GM12878 (cell line): ENCODE measurements at regions not wholly inside any gene's neighbourhood (a gene's known extent, or its start where the extent isn't known, plus 50 kb on each side); places are given as distances from the start of the nearest gene placed in this dataset.

Experiments used
- ATAC-seq: fragments of 200-7000 bp; cut with Tn5 transposase; 3 replicates; pipeline ENCODE4 v1.9.1; 2020; ENCODE audit warnings: mild to moderate bottlenecking, moderate library complexity
- BruUV-seq: library from RNA; stranded (reverse); fragments of 400-500 nt; replicated peaks from 2 replicates; lab custom pipeline; 2021; lab: Mats Ljungman, UMichigan
- CTCF ChIA-PET: fragments of 300-600 bp; sonication (Branson Sonifier 250); formaldehyde crosslinking; extraction: SDS; loops from one replicate; lab custom pipeline; 2021; ENCODE audit warnings: inconsistent platforms; lab: Yijun Ruan, JAX
- POLR2A ChIA-PET: fragments of 350-600 bp; formaldehyde crosslinking; extraction: SDS; loops from one replicate; lab custom pipeline; 2021; ENCODE audit warnings: inconsistent platforms; lab: Charles Lee
- RAD21 ChIA-PET: fragments of 300-600 bp; sonication (Branson Sonifier 250); formaldehyde crosslinking; loops from one replicate; lab custom pipeline; 2023; ENCODE audit warnings: antibody characterized with exemption; ENCODE audit not compliant: unreplicated experiment; lab: Charles Lee
- SMC1A ChIA-PET: fragments of 300-600 bp; sonication (Branson Sonifier 250); formaldehyde crosslinking; loops from one replicate; lab custom pipeline; 2023; ENCODE audit not compliant: unreplicated experiment, uncharacterized antibody; lab: Charles Lee
- DNase-seq: peaks from one replicate; pipeline ENCODE4 v3.0.0-alpha.2; 2011; ENCODE audit warnings: low read depth, low spot score
- FAIRE-seq: peaks from 3 replicates; lab custom pipeline; 2011; peaks lifted over from hg19 to GRCh38; lab: Jason Lieb, UNC
- H2AFZ ChIP-seq: 2 replicates; pipeline ENCODE4 v1.6.0; 2011; ENCODE audit warnings: low read depth, low read length, control low read depth; ENCODE audit not compliant: control insufficient read depth
- H3K27ac ChIP-seq: 2 replicates; pipeline ENCODE4 v1.5.1; 2011; ENCODE audit warnings: control low read depth; ENCODE audit not compliant: control insufficient read depth, insufficient read depth
- H3K27me3 ChIP-seq, 2 experiments: replicated peaks in 1 of 2; 2 replicates each; pipeline versions ENCODE4 v1.6.0 to v1.6.1; 2011; ENCODE audit warnings: low read length in 1 of 2; ENCODE audit not compliant: control insufficient read depth in 2 of 2, insufficient read depth in 2 of 2
- H3K36me3 ChIP-seq, 2 experiments: 2 replicates each; pipeline ENCODE4 v1.5.1; 2011; ENCODE audit warnings: low read length in 1 of 2; ENCODE audit not compliant: control insufficient read depth in 2 of 2, insufficient read depth in 2 of 2
- H3K4me1 ChIP-seq: 2 replicates; pipeline ENCODE4 v1.6.1; 2011; ENCODE audit warnings: mild to moderate bottlenecking, low read length, moderate library complexity, mixed read lengths; ENCODE audit not compliant: control insufficient read depth, insufficient read depth
- H3K4me2 ChIP-seq: 2 replicates; pipeline ENCODE4 v1.6.0; 2011; ENCODE audit warnings: control low read depth; ENCODE audit not compliant: control insufficient read depth, insufficient read depth
- H3K4me3 ChIP-seq: fragments of 200-600 bp; sonication (generic); 2 replicates; pipeline ENCODE4 v1.5.1; 2016
- H3K79me2 ChIP-seq: 2 replicates; pipeline ENCODE4 v1.6.0; 2011; ENCODE audit warnings: low read length; ENCODE audit not compliant: control insufficient read depth, insufficient read depth
- H3K9ac ChIP-seq: 2 replicates; pipeline ENCODE4 v1.8.0; 2011; ENCODE audit warnings: low read length, control low read depth, mixed read lengths; ENCODE audit not compliant: control insufficient read depth, insufficient read depth
- H3K9me3 ChIP-seq: replicated peaks from 3 replicates; pipeline ENCODE4 v1.5.1; 2011; ENCODE audit warnings: mild to moderate bottlenecking, low read length; ENCODE audit not compliant: control insufficient read depth, insufficient read depth
- H4K20me1 ChIP-seq: 2 replicates; pipeline ENCODE4 v1.6.0; 2011; ENCODE audit not compliant: control insufficient read depth, insufficient read depth
- EED ChIP-seq: sonication (generic); IDR thresholded peaks from 2 replicates; pipeline ENCODE4 v1.6.1; 2016; ENCODE audit warnings: antibody characterized with exemption, low read depth
- IRF4 ChIP-seq: IDR thresholded peaks from 2 replicates; pipeline ENCODE4 v1.6.1; 2011; ENCODE audit warnings: low read depth, low read length
- MEF2A ChIP-seq: IDR thresholded peaks from 2 replicates; pipeline ENCODE4 v1.6.1; 2011; ENCODE audit warnings: low read depth, mild to moderate bottlenecking, low read length, moderate library complexity; ENCODE audit not compliant: insufficient read depth
- NFIC ChIP-seq: IDR thresholded peaks from 2 replicates; pipeline ENCODE4 v1.6.1; 2012; ENCODE audit warnings: low read depth, mild to moderate bottlenecking, inconsistent platforms, low read length, moderate library complexity
- NR2C1 ChIP-seq: fragments of 450-650 bp; IDR thresholded peaks from 2 replicates; pipeline ENCODE4 v1.6.1; 2017; ENCODE audit warnings: antibody characterized with exemption, mild to moderate bottlenecking, moderate library complexity
- PAX8 ChIP-seq: fragments of 450-650 bp; IDR thresholded peaks from 2 replicates; pipeline ENCODE4 v1.6.1; 2017; ENCODE audit warnings: mild to moderate bottlenecking, moderate library complexity
- SMC3 ChIP-seq: IDR thresholded peaks from 2 replicates; pipeline ENCODE4 v1.6.1; 2011; ENCODE audit warnings: low read length, improper control_type of control experiment, borderline replicate concordance
- ZNF384 ChIP-seq: IDR thresholded peaks from 2 replicates; pipeline ENCODE4 v1.6.1; 2012; ENCODE audit warnings: low read depth, mild to moderate bottlenecking, low read length, improper control_type of control experiment, borderline replicate concordance
- WGBS: methylation state at CpG from one replicate; pipeline ENCODE4 v1.1.6; 2016; ENCODE audit warnings: low lambda C conversion rate; ENCODE audit not compliant: insufficient replicate concordance, insufficient coverage; ENCODE audit errors: missing lambda C conversion rate; 5-methylcytosine and 5-hydroxymethylcytosine counted together
- in situ Hi-C: fragments of 300-500 bp; cut with MboI; formaldehyde crosslinking; loops from 9 replicates; pipeline ENCODE4 v1.14.3; 2018; ENCODE audit warnings: mixed read lengths
- intact Hi-C: fragments of 100-400 bp; cut with micrococcal nuclease; formaldehyde crosslinking; loops from one replicate; pipeline ENCODE4 v1.14.2; 2022; ENCODE audit not compliant: unreplicated experiment
- TF ChIP-seq, protein P1 (sequence below): fragments of 450-650 bp; conservative IDR thresholded peaks from 2 replicates; pipeline ENCODE4 v1.6.1; 2017; ENCODE audit warnings: mild to moderate bottlenecking, moderate library complexity
- TF ChIP-seq, protein P2 (sequence below): fragments of 150-350 bp; IDR thresholded peaks from 2 replicates; pipeline ENCODE4 v1.6.1; 2016; ENCODE audit warnings: low read depth, low read length

DNA sequence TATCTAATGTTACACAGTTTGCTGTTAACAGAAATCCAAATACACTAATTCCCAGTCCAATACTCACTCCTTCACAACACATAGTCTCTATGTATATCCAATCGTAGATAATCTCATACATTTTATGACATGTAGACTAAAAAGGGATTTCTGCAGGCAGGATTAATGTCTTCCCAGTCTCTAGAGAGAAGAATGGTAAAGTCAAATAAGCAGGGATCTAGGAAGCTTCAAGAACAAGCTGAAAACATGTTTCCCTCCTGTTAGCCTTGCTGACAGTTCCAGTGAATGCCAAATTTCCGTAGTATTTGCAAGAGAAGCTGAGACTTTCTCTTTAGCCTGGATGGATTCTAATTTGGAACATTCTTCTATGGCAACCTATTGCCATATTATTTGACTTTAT lies 500.1 kb downstream of the IGSF11 start:
- Histone ChIP-seq H3K36me3 (no peaks in the 10 kb centered on the region), H3K9me3 (no peaks in the 10 kb centered on the region), H2AFZ (no peak overlapping the region), H3K4me3 (no peak overlapping the region), H3K27me3 (no peaks in the 10 kb centered on the region), H4K20me1 (no peaks in the 10 kb centered on the region), H3K4me1 (no peaks in the 10 kb centered on the region)
- ChIA-PET SMC1A (no interaction called here), RAD21 (no interaction called here), POLR2A (no interaction called here), CTCF (no interaction called here)
- ATAC-seq (no peak), DNase-seq (no peak)
- in situ Hi-C loops, result no loop called here
- no TSS peak for BruUV-seq
- no peak for TF ChIP-seq SMC3
- TF ChIP-seq EED, result no peak
- TF ChIP-seq NR2C1, result no peak
- TF ChIP-seq PAX8, result no peak
- TF ChIP-seq, all 136 proteins: peak for 0
- no peak for FAIRE-seq
- intact Hi-C loops, result no loop called here
- WGBS, result 2% methylated on average over 2 of the region's 2 CpGs
- no peaks in the 10 kb centered on the region for H3K79me2 ChIP-seq
- no peak overlapping the region for H3K9ac ChIP-seq
- no peak overlapping the region for H3K4me2 ChIP-seq
- no peak overlapping the region for H3K27ac ChIP-seq

DNA sequence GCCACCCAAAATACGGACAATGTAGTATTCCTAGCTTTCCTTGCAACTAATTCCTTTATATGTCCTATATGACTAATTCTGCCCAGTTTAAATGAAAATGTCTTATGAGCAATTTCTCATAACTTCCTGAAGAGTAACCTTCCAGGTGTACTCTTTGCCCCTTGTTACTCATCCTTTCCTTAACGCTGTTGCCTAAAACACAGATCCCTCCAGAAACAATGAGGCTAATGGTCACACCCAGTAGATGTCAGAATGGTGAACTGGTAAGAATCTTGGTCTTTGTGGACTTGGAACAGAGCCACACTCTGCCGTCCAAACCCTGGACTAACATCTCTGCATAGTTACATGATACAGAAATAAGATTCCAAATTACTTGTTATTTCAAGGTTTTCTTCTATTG lies 497.9 kb downstream of the IGSF11 start:
- CTCF ChIA-PET, result no interaction called here
- no peak overlapping the region for H3K4me3 ChIP-seq
- WGBS, result 65% methylated on average over 3 of the region's 3 CpGs
- H3K4me1 ChIP-seq, result no peaks in the 10 kb centered on the region
- no peaks in the 10 kb centered on the region for H3K27me3 ChIP-seq
- no peaks in the 10 kb centered on the region for H3K79me2 ChIP-seq
- no peaks in the 10 kb centered on the region for H3K36me3 ChIP-seq
- no TSS peak for BruUV-seq
- no peak overlapping the region for H3K9ac ChIP-seq
- no peak overlapping the region for H3K27ac ChIP-seq
- no peak overlapping the region for H3K4me2 ChIP-seq
- H2AFZ ChIP-seq, result no peak overlapping the region
- no peaks in the 10 kb centered on the region for H3K9me3 ChIP-seq
- DNase-seq, result no peak
- intact Hi-C loops (no loop called here), in situ Hi-C loops (no loop called here)
- RAD21 ChIA-PET, result no interaction called here
- TF ChIP-seq IRF4 (no peak), ZNF384 (no peak), MEF2A (no peak), NFIC (no peak)
- TF ChIP-seq, protein P1, sequence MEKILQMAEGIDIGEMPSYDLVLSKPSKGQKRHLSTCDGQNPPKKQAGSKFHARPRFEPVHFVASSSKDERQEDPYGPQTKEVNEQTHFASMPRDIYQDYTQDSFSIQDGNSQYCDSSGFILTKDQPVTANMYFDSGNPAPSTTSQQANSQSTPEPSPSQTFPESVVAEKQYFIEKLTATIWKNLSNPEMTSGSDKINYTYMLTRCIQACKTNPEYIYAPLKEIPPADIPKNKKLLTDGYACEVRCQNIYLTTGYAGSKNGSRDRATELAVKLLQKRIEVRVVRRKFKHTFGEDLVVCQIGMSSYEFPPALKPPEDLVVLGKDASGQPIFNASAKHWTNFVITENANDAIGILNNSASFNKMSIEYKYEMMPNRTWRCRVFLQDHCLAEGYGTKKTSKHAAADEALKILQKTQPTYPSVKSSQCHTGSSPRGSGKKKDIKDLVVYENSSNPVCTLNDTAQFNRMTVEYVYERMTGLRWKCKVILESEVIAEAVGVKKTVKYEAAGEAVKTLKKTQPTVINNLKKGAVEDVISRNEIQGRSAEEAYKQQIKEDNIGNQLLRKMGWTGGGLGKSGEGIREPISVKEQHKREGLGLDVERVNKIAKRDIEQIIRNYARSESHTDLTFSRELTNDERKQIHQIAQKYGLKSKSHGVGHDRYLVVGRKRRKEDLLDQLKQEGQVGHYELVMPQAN, result no peak
- TF ChIP-seq, protein P2, sequence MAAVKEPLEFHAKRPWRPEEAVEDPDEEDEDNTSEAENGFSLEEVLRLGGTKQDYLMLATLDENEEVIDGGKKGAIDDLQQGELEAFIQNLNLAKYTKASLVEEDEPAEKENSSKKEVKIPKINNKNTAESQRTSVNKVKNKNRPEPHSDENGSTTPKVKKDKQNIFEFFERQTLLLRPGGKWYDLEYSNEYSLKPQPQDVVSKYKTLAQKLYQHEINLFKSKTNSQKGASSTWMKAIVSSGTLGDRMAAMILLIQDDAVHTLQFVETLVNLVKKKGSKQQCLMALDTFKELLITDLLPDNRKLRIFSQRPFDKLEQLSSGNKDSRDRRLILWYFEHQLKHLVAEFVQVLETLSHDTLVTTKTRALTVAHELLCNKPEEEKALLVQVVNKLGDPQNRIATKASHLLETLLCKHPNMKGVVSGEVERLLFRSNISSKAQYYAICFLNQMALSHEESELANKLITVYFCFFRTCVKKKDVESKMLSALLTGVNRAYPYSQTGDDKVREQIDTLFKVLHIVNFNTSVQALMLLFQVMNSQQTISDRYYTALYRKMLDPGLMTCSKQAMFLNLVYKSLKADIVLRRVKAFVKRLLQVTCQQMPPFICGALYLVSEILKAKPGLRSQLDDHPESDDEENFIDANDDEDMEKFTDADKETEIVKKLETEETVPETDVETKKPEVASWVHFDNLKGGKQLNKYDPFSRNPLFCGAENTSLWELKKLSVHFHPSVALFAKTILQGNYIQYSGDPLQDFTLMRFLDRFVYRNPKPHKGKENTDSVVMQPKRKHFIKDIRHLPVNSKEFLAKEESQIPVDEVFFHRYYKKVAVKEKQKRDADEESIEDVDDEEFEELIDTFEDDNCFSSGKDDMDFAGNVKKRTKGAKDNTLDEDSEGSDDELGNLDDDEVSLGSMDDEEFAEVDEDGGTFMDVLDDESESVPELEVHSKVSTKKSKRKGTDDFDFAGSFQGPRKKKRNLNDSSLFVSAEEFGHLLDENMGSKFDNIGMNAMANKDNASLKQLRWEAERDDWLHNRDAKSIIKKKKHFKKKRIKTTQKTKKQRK, result no peak
- no peaks in the 10 kb centered on the region for H4K20me1 ChIP-seq
- SMC1A ChIA-PET, result interaction anchor here (0.6 kb wide), 1 partner anchor 340 kb away, joined by 3 read pairs; no protein-coding TSS in a partner anchor
- POLR2A ChIA-PET, result no interaction called here
- FAIRE-seq, result no peak
- no peak for ATAC-seq
